ENCODE measurements at regions not wholly inside any gene's neighbourhood (a gene's known extent, or its start where the extent isn't known, plus 50 kb on each side); places are given as distances from the start of the nearest gene placed in this dataset.

DNA sequence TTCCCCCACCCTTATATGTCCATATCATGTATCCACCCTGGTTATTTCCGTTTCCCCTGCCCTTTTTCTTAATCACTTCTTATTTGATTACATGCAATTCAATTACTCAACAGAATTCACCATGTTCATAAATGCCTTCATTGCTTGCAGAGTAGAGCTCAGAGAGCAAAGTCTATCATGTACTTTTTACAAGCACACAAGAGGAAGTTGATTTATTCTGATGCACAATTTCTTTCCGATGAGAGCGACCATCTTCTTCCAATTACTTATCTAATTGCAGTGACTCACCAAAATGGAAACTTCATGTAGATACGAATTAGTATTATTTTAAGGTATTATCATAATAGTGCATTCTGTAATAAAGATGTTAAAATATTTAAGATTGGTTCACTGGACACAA is 430.5 kb upstream of the KLF6 start:
- DNase-seq, result no peak

DNA sequence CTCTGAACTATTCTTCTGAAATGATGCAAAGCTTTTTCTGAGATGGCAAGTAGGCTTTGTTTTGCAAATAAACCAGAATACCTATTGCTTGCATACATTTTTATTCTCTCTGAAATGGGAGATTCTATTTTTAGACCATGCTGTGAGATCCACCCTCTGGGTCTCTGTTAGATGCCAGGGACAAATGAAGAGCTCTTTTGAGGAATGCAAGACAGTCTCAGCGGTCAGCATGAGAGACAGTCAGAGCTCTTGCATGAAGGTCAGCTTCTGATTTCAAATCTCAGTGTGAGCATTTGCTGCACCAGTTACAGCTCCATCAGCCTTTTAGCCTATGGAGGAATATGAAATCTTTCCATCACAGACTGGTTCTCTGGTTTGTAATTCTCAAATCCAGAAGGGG is 429.9 kb upstream of the KLF6 start:
- no peak for DNase-seq

DNA sequence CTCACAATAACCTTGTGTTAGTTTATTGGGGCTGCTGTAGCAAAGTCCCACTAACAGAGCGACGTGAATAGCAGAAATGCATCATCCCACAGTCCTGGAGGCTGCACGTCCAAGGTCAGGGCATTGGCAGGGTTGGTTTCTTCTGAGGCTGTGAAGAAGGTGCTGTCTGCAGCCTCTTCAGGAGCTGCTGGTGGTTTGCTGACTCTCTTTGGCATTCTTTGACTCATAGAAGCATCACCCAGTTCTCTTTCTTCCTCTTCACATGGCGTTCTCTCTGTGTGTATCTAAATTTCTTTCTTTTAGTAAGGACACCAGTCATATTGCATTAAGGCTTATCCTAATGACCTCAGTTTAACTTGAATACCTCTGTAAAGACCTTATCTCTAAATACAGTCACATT is 428.4 kb upstream of the KLF6 start:
- no peak for DNase-seq

DNA sequence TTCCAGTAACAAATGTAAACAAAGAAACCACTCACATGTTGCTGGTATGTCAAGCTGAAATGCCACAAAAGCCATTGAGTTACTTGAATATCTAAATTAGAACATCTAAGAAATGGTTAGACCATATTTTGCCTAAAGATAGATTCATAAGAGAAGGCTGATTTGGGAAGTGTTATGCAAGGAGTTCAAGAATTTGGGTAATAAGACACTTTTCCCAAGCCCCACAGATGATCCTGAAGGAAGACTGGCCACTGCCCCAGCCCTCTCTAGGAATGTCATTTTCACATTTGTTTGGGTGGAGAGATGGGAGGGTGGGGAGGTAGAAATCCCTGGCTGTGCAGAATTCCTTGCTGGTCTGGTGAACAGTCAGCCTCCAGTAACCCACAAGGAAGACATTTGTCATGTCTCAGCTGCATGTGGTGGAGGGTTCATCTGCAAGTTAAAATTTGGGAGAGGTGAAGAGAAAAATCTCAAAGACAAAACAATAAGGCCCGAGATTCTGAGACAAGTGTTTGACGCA is 427.2 kb upstream of the KLF6 start:
- no peak for DNase-seq

DNA sequence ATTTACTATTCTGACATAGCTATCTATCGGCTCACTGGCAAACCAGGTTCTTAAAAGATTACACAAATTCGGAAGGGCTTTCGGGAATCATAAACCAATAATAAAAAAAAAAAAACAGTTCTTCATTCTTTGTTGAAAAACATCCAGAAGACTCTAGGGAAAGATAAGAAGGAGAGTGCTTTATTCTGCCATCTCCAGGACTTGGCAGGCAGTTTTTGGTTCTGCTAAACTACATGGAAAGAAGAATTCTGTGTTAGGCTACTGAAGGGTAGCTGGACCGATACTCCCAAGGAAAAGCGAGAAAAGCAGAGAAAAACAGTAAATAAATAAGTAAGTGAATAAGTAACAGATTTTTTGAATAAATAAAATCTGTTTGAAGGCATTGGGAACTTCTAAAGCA is 423.5 kb upstream of the KLF6 start:
- DNase-seq, result no peak

DNA sequence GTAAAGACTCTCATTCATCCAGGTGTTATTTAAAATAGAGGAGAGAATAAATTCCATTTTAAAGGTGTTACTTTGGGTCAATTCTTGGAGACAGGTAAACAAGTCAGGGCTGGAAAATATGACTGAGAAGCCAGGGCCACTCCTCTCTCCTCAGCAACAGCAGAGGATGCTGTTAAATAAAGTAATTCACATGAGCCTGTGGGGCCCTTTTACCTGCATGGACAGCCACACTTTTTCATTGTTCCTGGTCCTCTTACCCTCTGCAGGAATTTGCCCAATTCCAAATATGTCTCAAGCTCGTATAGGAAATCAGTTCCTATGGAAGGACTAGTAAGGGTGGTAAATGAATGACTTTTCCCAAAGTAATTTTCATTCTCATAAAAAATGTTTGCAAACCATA is 420.1 kb upstream of the KLF6 start:
- DNase-seq, result no peak

DNA sequence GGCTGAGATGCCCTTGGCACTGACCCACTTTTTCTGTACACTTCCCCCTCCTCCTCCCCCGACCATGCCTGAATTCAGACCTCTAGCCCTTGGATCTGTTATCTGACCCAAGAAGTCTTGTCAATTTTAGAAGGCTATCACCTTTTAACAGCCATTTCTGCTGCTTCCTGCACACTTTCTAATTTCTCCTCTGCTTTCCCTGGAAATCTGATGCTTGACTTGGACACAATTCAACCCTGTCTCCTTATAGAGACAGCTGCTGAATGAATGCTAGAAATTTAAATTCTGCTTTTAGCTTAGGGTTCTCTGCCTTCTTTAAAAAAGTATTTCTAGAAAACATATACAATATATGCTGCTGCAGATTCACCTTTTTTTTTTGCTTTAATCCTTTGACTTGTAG is 417.9 kb upstream of the KLF6 start:
- DNase-seq, result no peak

DNA sequence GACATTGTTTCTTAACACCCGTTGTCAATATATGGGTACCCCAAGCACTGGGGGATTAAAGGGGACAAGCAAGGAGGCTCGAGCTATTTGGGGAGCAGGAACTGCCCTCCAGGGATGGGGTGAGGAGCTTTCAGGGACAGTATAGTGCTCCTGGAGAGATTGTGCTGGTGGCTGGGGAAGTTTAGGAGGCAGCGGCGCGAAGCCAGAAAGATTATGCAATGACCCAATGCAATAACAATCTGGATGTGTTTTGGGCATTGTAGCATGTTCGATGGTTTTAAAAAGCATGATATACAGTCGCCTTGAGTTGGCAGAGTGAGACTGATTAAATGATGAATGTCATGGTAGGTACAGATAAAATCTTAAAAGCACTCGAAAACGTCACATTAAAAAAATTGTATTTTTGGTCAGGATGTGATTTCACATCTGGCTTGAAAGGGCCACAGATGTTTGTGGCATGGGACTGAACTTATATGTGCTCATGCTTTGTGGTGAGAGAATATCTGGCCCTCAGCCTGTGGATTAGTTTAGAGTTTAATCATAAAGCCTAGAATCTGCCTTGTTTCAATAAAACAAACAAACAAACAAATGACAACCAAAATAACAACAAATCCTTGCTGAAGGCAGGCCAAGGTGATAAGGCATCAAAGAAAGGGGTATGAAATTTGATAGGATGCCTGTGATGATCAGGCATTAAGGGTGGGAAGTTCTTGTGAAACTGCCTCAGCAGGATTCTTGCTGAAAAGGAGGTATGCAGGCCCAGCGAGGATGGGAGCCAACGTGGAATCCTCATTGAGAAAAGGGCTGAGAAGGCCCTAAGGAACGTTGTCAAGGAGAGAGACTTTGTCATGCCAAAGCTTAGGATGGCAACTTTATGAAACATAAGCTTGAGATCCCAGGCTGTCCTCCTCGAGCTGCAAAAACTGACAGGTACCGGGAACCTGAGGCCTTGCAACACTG is 417.1 kb upstream of the KLF6 start:
- no peak for DNase-seq

DNA sequence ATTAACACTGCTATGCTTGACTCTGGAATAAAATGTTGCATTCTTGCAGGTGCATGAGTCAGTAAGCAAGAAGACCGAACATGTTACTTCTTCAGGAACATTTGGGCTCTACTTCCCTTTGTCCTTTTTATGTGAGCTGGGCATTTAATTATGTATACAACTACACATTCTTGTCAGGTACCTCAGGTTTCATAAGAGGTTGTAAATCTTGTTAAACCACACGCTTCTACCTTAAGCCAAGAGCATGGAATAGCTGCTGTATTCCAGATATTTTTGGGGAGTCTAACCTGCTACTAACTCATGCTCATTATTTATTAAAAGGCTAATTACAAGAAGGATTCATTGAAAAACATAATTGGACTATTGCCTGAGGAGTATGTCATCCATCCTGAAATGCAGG is 414.2 kb upstream of the KLF6 start:
- DNase-seq, result no peak

DNA sequence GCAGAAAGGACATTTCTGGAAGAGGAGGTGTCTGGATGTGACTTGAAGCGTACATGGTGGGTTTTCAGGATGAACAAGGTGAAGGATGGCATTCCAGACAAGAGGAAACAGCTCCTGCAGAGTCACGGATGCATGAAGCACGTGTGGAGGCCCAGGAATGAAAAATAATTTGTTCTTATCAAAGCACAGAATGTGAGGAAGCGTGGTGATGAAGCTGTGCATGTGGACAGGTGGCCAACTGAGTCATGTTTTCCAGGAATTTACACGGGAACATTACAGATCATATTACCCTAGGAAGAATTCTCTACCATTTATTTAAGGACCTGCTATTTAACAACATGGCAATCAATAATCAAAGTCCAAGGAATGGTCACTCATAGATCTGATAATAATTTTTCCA is 413.2 kb upstream of the KLF6 start:
- no peak for DNase-seq

DNA sequence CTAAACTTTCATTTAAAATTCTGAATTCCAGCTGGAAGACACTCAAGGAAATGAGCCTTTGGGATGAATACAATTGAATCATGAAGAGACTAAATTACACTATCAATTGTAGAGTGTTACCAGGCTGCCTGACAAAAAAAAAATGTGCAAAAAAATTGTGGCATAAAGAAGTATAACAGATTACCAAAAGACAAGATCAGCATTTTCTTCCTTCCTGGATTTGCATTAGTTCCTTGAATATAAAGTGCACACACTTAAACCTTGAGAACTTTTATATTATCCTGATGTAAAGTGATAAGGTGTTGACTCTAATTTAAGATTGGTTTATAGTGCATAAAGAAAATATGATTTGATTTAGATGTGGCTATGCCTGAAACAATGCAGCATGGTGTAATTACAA is 412.7 kb upstream of the KLF6 start:
- DNase-seq, result no peak

DNA sequence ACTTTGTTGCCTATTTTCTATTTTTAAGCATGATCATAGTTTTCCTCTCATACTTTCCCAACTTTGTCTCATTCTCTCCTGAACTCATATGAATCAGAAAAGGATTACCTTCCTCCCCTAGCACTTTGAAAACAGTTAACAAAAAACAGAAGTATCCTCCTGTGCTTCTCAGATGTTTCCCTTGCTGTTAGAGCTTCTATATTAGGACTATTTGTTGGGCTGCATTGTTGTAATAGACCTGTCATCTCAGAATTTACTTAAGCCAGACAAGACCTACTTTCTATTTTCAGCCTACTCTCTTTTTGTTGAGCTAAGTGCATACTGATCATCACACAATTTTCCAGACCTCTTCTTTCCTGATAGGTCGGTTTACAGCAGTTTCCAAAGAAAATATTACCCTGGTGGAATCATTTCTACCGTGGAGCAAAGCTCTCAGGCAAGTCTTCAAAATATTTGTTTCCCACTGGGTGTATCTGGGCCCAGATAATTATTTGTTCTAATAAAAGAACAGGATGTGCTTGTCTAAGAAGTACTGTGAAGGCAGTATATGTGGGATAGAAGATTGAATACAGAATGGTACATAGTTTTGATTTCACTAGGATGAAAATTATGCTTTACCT is 411.9 kb upstream of the KLF6 start:
- DNase-seq, result no peak

DNA sequence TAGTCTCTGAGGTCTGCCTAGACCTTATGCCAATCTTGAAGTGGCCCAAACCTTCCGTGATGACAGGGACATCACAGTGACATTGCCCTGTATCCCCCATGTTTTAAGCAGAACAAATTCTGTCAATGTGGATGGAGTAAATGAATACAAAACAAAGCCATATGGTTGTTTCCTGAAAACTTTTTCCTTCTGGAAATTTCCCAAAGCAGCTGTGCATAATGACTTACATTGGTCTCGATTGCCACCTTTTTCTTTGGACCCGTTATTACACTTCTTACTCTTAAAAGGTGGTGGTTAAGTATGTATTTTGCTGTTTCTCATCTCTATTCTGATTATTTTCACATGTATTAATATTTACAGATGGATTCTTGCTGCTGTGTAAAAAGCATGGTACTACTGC is 411.2 kb upstream of the KLF6 start:
- DNase-seq, result no peak

DNA sequence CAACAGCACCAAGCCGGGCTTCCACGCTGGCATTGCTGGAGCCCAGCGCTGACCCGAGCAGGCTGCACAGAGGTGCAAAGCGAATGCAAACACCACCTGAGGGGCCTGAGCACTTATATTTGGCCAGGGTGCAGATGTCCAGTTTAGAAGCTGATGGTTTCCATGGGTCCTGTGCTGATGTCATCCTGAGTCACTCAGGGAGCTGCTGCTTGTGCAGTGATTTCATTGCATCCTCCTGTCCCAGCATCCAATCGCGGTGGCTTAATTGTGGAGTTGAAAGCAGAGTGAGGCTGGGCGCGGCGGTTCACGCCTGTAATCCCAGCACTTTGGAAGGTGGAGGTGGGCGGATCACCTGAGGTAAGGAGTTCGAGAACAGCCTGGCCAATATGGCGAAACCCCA is 410.2 kb upstream of the KLF6 start:
- no peak for DNase-seq

DNA sequence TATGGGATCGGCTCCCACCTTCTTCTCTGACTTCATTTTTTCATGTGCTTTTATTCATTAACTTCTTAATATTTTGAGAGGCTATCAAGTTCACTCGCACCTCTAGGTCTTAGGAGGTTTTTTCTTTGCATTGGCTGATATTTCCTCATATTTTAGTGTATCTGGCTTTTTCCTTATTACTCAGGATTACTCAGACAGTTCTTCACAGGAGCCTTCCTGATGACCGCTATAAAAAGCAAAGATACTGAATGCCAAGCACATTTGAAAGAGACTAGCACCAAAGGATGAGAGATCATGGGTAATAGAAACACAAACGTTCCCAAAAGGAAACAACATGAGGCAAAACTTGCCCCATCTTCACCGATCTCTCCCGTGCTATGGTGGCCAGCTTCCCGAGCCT is 409.2 kb upstream of the KLF6 start:
- no peak for DNase-seq

DNA sequence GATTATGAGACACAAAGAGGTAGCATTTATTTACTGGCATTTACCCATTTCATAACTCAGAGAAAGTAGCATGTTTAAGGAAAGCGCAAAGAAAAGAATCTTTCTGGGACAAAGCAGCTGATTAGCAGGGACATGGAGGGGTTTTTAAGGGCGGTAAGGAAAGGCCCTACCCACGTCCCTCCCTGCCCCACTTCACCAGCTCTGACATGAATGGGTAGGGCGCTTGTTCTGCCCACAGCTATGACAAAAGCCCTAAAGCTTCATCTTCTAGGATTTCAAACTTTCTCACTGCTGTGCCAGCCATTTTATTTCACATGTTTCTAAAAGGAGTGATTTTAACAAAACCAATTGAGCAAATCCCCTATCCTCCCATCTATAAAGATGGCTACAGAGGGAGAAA is 406.9 kb upstream of the KLF6 start:
- no peak for DNase-seq

DNA sequence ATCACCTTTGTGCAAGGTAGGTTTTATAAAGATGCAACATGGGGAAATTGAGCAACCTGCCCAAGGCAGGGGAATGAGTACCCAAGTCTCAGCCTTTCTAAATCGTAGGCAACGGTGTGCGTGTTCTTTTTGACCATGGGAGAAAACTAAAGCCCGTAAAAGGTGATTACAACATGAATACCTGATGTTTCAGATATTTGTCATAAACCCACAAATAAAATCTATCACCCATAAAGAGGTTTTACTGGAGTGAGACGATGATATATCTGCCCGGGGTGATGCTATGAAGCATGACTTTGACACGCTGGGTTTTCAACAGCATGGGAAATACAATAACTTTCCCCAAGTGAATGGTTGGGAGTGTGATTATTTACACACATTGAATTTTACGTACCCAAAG is 406.3 kb upstream of the KLF6 start:
- no peak for DNase-seq

DNA sequence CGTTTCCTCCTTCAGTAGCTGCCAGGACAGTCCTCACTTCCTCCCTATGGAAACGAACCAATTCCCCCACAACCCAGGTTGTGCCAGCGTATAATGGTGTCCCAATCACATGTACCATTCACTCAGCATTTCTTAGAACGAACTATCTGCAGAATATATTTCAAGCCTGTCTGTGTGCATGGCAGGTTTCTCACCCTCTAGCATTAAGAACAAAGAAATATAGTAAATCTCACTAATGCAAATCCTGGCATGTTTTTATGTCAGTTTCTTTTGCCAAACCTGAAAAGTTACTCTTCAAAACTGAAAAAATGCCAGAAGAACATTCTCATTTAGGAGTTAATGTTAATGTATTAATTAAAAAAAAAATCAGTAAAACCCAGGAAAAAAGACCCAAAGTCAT is 405.9 kb upstream of the KLF6 start:
- no peak for DNase-seq

DNA sequence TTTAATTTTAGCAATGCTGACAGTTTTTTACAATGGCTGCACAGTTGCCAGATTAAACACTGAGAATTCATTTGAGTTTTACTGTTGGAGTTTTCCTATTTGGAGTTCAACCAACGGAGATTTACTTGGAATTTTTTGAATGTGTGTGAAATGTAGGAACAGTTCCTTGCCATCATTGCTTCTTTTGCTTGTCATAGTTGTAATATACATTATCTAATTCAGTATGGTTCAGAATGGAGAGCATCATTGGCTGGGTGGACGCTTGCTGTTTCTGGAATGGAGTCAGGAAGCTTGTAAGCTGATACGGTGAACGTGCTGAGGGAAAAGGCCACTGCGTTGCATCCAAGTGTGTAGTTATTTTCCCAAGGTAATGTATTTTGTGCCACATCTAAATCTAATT is 404.3 kb upstream of the KLF6 start:
- no peak for DNase-seq

DNA sequence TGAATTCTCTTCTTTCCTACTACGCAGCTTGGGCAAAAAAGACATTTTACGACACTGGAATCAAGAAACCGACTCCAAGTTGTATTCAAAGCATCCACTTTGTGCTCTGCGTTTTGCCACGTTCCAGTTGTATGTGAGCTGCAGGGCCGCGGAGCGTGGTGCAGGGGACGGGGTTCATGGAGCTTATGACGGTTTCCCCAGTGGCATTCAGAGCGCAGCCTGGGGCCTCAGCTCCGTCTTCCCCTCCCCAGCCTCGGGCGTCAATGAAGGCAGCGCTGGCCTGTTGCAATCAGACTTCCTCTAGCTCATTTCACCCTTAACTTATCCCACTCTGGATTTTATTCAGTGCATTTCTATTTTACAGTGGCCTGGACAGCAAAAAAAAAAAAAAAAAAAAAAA is 403.4 kb upstream of the KLF6 start:
- DNase-seq, result no peak

DNA sequence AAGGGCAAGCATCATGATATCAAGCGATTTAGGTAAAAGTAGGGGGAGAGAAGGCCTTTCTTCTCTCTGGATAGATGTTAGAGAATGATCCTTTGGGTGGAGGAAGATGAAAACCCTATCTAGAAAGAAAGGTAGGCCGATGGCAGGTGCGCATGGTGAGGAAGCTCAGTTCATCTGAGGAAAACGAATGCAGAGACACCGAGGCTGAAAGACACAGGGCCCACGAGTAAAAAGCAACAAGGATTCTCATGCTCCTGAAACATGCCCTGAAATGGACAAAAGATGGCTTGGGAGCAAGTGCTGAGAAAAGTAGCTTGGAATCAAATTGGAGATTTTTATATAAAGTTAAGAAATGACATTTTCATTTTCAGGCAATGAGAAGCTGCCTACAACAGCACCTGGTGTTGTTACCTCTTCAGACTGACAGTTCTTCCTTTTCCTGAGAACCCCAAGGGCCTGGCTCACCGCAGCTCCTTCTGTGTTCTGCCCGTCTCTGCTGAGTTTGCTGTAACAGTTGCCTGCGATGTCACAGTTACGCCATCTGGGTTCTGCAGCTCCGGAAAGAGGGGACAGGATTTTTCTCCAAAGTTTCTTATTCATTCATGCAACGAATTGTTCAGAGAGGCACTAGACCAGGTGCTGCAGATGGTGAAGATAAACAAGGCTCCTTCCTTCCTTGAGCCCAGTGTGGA is 402.0 kb upstream of the KLF6 start:
- no peak for DNase-seq

DNA sequence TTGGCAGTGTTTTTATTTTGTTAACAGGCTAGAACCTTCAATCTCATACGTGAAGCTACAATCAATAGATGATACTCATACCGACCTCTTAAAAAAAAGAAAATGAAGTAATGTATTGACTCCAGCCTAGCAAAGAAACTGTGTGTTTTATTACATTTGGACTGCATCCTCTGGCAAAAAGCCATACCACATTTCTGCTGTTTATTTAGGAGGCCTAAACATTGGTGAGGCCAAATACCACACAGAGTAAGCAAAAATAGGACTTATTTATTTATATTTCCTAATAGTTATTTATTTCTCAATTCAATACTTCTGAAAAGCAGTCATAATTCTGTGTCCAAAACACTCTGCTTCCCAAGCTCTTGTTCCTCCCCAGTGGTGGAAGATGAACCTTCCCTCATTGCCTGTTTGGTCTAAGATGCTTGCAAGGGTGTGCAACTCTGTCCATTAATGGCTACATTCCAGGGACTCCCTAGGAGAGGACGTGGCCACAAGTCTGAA is 398.8 kb upstream of the KLF6 start:
- no peak for DNase-seq

DNA sequence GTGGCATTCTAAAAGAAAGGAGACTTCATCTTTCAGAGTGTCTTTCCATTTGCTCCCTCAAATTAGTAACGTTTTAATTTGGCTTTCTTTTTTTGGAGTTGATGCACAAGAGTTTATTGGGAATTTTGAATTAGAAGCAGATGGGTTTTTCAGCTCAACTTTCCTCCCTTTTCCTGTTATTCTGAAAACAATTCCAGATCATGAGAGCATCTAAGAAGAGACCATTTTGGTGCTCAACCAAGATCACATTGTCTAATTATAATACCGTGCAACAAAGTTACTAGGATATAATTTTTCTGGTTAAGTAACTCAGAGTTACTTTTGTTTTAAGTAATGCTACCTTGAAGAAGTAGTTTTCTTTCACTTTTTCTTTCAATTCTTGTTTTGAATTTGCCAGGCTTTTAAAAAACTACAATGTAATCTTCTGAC is 396.6 kb upstream of the KLF6 start:
- no peak for DNase-seq

DNA sequence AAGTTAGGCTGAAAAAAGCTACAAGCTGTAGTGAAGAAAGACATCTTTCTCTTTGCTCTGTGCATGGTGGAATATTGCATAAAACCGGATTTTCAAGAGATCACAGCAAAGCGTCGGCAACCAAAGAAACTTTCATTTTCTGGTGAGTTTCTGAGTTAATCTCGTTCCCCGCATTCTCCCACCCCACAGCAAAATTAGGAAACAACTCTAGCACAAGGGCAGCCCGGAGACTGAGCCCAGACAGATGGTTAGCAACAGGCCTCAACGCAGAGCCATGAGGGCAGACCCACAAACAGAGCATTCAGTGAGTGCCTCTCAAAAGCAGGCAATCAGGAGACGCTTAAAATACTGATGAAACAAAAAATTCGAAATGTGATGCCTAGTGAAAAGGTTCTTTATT is 396.1 kb upstream of the KLF6 start:
- no peak for DNase-seq

All from AML-193 (cell line).